Left colon (tissue), 2 donors: ENCODE measurements at regions not wholly inside any gene's neighbourhood (a gene's known extent, or its start where the extent isn't known, plus 50 kb on each side); places are given as distances from the start of the nearest gene placed in this dataset.

ENCODE experiments used
- ATAC-seq: fragments of 200-7000 bp; cut with Tn5 transposase; one replicate; pipeline ENCODE4 v1.9.1; 2020; ENCODE audit warnings: mild to moderate bottlenecking, moderate library complexity
- DNase-seq, 2 donors: peaks; one replicate each; pipeline ENCODE4 v3.0.0-alpha.2; 2020
- intact Hi-C, 2 donors: fragments of 100-400 bp; cut with DNase I in 1 of 2; cut with micrococcal nuclease in 1 of 2; formaldehyde crosslinking; loops; one replicate each; pipeline versions ENCODE4 v1.11.2 to v1.14.0; 2022; cut with DNase I, micrococcal nuclease
- donor health status: DM: no; HTN: no; CAD: no.
- donor health status: DM: yes; HTN: yes; CAD: no.

DNA sequence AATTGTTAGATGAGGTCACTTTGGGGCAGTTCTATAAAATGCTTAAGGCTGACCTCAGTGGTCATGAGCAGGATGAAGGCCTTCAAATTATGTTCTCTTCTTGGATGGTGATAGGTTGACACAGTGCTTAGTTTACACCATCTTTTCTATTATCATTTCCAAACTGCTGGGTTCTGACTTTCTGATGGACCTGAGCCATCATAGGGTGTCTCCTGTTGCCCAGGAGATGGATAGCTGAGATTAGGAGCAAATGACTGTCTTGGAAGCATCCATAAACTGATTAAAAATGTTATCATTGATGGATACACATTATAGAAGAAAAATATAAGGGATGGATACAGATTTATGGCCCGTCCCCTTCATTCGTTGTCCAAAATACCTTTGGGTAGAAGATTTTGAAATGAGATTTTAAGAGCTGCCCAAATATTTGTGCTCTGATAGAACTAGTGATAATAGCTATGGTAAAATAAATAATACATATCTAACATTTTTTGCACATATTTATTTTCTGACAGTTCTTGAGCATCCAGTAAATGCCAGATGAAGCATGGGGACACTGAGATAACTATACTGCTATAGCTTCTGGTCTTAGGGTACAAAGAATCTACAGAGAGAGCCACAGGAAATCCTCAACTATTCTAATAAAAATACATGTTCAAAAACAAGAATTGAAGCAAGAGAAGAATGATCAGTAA is 839.4 kb upstream of the LCORL start:
- DNase-seq = no peak
- intact Hi-C loops = no loop called here
- ATAC-seq = no peak

DNA sequence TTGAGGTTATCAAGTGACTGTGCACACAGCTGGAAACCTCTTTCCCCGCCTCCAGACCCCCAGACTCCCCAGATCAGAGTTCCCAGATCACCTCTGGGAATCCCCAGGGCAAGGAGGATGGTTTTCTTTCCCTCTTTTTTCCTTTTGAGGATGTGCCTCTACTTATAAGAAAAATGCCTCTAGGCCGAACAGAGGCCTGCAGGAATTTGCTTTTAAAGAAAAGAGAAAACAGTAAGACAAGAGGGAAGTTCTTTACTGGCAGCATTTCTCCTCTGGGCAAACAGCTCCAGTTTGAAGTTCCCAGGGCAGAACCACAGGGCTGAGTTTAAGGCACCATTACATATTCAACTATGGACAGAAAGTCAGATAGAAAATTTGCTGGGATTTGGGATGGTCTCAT is 837.9 kb upstream of the LCORL start:
- no peak for ATAC-seq
- intact Hi-C loops = no loop called here

DNA sequence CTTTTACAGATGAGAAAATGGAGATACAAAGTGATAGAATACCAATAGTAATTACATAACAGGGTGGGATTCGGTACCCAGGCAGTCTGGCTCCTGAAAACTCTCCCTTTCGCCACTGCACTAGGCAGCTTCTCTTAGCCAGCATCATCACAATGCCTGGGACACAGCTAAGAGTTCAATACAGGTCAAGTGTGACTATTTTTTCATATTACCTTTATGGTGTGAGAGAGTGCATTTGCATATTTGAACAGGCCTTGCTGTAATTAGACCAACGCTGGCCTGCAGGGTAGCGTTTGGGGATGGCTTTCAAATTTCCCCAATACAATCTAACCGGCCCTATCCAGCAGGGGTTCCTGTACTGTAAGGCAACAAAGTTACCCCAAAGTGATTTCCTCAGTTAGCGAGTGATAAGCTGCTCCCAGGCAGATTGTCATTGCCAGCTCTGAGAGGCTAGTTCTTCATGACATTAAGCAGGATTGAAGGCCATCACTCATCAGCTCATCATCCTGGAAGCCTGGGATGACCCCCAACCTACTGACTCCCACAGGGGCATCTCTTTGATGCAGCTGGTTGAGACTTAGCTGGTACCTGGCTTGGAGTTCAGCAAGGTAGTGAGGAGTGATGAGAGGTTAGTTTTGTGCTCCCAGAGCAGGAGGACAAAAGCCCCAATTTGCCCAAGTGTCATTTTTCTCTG is 836.8 kb upstream of the LCORL start:
- intact Hi-C loops = no loop called here
- DNase-seq = no peak
- ATAC-seq = no peak

More for the DNA sequence above, 837.9 kb upstream of the LCORL start:
- DNase-seq = no peak

DNA sequence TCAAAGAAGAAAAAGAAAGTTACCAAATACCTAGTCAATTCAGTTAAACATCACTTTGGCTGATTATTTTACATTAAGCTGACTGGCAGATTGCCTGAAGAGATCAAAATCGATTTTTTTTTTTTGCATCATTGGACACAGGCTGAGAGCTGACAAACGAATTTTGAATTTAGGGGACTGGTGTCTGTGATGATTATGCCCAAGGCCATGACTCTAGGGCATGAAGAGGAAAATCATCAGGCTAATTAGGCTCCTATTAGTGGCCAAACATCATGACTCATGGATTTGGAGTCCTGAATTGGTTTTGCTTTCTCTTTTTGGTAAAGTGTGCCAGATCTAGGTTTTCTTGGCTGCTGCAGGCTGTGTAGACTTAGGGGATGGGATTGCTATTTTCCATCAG is 829.3 kb upstream of the LCORL start:
- intact Hi-C loops = no loop called here
- ATAC-seq (no peak), DNase-seq (no peak)

DNA sequence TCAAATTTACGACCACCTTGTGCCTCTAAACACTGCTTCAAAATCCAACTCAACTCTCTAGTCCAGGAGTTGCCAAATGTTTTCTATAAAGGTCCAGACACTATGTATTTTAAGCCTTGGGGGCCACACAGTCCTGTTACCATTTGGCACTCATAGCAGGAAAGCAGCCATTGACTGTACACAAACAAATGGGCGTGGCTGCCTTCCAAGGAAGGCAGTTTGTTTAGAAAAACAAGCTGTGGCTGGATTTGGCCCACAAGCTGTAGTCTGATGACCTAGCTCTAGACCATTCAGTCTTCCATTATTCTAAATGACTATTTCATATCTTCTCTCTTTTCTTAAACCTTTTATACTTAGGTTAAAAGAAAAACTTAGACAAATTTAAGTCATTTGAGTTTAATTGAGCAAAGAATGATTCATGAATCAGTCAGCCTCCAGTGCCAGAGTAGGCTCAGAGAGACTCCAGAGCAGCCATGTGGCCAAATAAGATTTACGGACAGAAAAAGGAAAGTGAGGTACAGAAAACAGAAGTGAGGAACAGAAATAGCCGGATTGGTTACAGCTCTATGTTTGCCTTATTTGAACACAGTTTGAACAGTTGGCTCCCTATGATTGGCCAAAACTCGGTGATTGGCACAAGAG is 825.8 kb upstream of the LCORL start:
- ATAC-seq (no peak), DNase-seq (peak in 1 of 2 donors; percentile 7)

DNA sequence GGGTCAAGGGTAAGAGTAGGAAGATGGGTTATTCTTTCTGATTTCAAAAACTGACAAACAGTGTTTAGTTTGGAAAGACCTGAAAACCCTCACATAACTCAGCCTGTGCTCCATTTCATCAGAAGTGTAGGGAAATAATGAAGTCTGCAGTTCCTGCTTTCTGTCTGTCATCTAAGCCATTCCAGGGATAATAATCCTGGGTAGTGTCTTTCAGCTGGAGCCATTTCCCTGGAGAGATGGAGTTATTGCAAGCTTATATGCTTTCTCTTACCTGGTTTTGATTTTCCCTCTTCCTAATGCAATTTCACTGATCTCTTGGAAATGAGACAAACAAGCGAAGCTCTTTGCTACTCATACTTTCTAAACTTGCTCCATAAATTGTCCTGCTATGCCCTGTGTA is 824.8 kb upstream of the LCORL start:
- no peak for DNase-seq
- intact Hi-C loops = no loop called here
- ATAC-seq = no peak

More for the DNA sequence above, 825.8 kb upstream of the LCORL start:
- intact Hi-C loops = no loop called here

DNA sequence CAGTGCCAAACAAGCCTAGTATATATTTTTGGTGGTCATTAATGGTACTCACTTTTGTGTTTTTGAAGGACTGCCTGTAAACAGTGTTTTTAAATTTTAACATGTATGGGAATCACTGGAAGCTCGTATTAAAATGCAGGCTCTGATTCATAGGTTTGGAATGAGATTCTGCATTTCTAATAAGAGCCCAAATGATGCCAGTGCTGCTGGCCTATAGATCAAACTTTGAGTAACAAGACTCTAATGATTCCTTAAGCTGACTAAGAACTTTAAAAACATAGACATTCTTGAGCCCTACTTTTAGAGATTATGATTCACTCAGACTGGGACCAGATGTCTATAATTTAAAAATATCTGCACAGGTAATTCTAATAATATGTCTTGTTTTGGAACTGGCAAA is 823.2 kb upstream of the LCORL start:
- ATAC-seq = no peak
- intact Hi-C loops = no loop called here

DNA sequence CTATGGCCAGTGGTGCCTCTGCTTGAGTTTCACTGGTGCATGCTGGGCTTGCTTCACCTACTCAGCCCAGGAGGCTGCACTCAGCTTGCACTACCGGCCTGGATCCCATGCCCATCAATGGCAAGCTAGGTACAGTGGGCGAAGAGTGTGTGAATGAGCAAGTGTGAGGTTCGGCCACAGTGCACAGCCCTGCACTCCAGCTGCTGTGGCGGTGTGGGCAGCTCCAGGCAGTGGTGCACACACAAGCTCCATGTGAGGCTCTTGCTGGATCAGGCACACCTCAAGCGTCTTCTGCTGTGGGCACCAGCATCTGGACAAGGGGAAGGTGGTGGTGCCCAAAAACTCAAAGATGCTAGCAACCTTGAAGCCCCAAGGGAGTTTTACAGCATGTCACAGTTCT is 820.9 kb upstream of the LCORL start:
- intact Hi-C loops = no loop called here
- no peak for ATAC-seq

More for the DNA sequence above, 823.2 kb upstream of the LCORL start:
- DNase-seq = no peak

DNA sequence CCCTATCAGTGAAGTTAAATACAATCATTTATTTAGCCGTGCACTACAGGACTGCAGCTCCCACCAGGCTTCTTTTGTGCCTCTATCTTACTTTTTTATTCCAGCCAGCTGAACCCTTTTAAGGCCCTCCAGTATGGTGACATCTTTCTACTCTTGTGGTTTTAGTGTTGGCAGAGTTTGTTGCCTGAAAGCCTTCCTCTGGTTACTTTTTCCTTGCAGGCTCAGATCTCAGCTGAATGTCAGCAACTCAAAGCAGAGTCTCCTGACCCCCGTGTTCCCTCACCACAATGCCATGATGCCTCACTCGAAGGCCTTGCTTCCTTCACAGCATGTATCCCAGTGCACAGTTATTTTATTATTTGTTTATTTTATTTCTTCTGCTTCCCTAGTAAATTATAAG is 818.9 kb upstream of the LCORL start:
- DNase-seq = no peak
- no peak for ATAC-seq

More for the DNA sequence above, 820.9 kb upstream of the LCORL start:
- no peak for DNase-seq

DNA sequence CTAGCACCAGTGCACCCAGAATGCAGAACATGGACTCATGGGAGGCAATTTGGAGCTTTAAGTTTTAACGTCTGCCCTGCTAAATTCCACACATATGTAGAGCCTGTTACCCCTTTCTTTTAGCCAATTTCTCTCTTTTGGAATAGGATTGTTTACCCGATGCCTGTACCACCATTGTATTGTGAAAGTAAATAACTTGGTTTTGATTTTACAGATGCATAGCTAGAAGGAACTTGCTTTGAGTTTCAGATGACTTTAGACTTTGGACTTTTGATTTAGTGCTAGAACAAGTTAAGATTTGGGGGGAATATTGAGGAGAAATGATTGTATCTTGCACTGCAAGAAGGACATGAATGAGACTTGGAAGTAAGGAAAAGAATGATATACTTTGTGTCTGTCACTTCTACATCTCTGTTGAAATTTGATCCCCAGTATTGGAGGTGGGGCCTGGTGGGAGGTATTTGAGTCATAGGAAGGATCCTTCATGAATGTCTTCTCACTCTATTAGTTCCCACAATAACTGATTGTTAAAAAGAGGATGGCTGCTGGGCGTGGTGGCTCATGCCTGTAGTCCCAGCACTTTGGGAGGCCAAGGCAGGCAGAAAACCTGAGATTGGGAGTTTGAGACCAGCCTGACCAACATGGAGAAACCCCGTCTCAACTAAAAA is 794.8 kb upstream of the LCORL start:
- ATAC-seq (no peak), DNase-seq (no peak)
- intact Hi-C loops = no loop called here

More for the DNA sequence above, 818.9 kb upstream of the LCORL start:
- intact Hi-C loops = no loop called here

DNA sequence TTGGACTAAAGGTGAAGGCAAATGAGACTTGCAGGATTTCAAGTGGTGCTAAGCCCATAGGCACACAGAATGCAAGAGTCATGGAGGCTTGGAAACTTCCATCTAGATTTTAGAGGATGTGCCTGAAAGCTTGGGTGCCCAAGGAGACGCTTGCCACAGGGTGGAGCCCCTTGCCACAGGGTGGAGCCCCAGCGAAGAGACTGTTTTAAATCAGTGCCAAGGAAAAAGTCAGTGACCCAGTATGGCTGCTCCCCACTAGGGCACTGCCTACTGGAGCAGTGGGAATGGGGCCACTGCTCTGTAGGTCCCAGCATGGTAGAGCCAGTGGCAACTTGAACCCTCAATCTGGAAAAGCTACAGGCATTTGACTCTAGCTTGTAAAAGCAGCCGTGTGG is 794.2 kb upstream of the LCORL start:
- intact Hi-C loops = no loop called here
- ATAC-seq (no peak), DNase-seq (no peak)

DNA sequence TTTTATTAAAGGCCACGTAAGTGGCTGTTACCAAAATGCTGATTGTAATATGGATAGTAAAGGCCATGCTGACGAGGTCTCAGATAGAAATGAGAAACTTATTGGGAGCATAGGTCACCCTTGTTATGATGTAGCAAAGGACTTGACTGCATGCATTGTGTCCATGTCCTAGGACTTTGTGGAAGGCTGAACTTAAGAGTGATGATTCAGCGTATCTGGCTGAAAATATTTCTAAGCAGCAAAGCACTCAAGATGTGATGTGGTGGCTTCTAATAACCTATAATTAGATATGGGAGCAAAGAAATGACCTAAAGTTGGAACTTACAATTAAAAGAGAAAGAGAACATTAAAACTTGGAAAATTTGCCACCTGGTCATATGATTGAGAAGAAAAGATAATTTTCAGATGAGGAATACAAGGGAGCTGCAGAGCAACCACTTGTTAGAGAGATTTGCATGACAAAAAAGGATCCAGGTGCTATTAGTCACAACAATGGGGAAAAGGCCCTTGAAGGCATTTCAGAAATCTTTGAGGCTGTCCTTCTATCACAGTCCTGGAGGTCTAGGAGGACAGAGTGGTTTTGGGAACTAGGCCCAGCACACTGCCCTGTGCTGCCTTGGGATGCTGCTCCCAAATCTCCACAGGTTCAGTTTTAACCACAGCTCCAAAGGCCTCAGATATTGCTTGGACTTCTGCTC is 793.7 kb upstream of the LCORL start:
- intact Hi-C loops = no loop called here
- ATAC-seq (no peak), DNase-seq (no peak)

DNA sequence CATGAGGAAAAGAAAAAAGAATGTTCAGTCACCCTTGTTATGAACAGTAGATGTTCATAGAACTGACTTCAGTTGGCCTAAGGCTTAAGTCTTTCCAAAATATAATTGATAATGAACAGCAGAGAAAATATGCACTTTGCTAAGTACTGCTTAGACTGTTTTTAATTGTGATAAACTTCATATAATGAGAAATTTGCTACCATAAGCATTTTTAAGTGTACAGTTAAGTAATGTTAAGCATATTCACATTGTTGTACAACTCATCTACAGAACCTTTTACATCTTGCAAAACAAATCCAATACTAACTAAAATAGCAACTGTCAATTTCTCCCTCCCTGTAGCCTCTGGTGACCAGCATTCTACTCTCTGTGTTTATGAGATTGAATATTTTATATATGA is 792.2 kb upstream of the LCORL start:
- ATAC-seq (no peak), DNase-seq (no peak)
- intact Hi-C loops = no loop called here

DNA sequence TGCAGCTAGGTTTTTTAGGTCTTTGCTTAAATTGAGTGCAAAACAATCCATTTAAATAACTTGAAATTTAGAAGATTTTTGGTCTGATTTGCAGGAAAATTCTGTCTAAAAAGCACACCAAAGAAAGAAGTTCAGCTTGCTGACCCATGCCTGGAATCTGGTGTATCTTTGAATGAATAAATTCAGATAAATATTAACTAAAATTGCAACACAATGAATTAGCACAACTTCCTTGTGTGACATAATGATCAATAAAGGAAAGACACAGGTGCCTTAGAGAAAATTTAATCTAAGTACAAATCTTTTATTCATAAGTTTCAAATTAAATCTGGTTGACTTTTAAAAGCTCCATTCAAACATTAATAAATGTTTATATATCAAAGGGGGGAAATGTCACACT is 791.5 kb upstream of the LCORL start:
- intact Hi-C loops = no loop called here
- DNase-seq = no peak
- no peak for ATAC-seq

DNA sequence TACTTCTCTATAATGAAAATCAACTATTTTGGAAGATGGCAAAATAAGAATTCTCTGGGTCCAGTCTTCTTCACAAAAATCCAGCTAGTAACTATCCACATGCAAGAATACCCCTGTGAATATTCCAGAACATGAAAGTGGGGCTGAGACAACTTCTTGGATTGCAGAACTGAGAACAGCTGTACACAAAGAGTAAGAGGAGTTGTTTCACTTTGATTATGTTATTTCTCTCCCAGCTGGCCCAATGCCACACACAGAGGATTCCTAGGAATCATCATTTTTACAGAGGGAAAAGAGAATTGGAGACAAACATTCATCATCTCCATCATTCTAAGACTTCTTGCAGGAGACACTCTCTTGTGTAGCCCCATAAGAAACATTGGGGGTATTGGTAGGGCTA is 782.2 kb upstream of the LCORL start:
- no peak for DNase-seq
- no peak for ATAC-seq
- intact Hi-C loops = no loop called here

DNA sequence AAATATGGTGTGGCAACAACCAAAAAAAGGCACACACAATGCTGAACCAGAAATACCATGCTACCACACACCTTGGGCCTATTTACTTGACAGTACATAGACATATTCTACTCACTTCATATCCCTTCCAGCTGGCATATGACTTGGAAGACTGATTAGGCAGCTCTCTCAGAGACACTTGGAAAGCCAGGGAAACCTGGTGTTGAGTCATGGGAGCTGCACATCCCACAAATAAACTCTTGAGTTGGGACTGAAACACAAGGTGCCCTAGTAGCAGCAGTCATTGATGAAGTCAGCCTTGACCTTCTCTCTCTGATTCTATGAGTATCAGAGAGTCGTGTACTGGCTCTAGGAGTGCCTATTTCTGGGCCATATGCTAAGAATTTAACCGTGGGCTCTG is 776.6 kb upstream of the LCORL start:
- intact Hi-C loops = no loop called here
- no peak for ATAC-seq
- no peak for DNase-seq

DNA sequence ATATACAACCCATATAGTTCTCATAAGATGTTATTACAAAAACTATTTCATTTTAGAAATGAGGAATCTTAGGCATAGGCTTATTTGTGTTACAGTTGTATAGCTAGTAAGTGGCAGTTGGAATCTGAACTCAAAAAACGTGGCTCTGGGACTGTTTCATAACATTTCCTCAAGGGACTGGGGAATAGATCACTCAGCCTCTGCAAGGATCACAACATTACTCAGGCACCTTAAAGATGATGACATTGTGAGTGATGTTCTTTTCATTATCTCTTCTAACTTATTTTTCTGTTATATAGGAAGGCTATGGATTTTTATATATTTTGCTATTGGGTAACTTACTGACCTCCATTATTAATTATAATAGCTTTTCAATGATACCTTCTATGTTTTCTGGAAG is 774.2 kb upstream of the LCORL start:
- ATAC-seq (no peak), DNase-seq (no peak)

DNA sequence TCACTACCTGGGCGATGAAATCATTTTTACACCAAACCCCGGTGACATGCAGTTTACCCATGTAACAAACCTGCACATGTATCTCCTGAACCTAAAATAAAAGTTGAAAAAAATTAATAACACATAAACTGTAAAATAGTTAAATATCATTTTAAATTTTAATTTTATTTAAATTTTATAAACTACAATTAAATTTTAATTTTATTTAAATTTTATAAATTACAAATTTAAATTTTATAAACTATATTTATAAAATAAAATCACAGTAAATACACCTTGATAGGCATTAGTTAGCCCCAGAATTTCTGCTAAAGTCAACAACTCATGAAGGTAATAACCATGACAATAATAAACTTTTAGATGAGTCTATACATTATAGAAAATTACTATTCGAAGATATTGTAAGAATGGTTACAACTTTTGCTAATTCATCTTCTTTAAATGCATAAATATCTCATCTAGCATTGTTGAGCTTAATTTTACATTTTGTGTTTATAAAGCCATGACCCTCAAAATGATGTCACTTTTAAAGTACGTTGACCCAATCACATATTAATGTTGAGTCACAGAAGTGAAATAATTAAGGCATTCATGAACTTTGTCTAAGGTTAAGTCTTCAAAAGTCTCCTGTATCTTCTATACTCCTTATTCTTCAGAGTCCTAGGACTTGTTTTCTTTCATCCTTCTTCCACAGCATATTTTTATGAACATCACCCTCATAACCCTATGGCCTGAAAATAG is 755.8 kb upstream of the LCORL start:
- no peak for ATAC-seq
- intact Hi-C loops = no loop called here

More for the DNA sequence above, 774.2 kb upstream of the LCORL start:
- intact Hi-C loops = no loop called here

DNA sequence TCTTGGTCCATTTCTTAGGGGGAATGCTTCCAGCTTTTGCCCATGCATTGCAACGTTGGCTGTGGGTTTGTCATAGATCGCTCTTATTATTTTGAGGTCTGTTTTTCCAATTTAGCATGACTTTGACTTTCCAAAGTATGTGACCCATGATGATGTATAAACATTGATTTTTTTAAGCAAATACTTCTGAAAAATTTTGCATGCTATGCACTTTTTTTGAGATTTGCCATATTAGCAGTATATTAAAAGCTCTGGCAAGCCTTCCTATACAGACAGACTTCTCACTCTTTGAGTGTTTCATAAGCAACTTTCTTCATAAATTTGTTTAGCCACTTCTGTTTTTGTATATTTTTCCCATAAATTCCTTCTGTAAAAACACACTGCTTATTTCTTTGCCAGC is 746.4 kb upstream of the LCORL start:
- ATAC-seq = no peak

More for the DNA sequence above, 755.8 kb upstream of the LCORL start:
- no peak for DNase-seq

More for the DNA sequence above, 746.4 kb upstream of the LCORL start:
- no peak for DNase-seq
- intact Hi-C loops = no loop called here
